OCI-LY7 (cell line): ENCODE measurements at regions not wholly inside any gene's neighbourhood (a gene's known extent, or its start where the extent isn't known, plus 50 kb on each side); places are given as distances from the start of the nearest gene placed in this dataset.

Experiments used
- BruUV-seq: library from RNA; stranded (reverse); fragments of 400-500 nt; replicated peaks from 2 replicates; lab custom pipeline; 2021; lab: Mats Ljungman, UMichigan
- CTCF ChIA-PET: fragments of 300-600 bp; sonication (Branson Sonifier 250); formaldehyde crosslinking; loops from one replicate; lab custom pipeline; 2022; ENCODE audit warnings: antibody characterized with exemption; ENCODE audit not compliant: unreplicated experiment; lab: Charles Lee
- POLR2A ChIA-PET: fragments of 300-600 bp; sonication (Branson Sonifier 250); formaldehyde crosslinking; loops from one replicate; lab custom pipeline; 2022; ENCODE audit warnings: antibody characterized with exemption; lab: Charles Lee
- DNase-seq: peaks from one replicate; pipeline ENCODE4 v3.0.0-alpha.2; 2015; ENCODE audit warnings: low spot score
- H2AFZ ChIP-seq: fragments of 200-600 bp; sonication (generic), shearing (Covaris generic); 2 replicates; pipeline ENCODE4 v1.6.1; 2014; ENCODE audit warnings: mild to moderate bottlenecking, antibody characterized with exemption, low read length, moderate library complexity
- H3K27ac ChIP-seq: fragments of 200-600 bp; sonication (generic); 2 replicates; pipeline ENCODE4 v1.5.1; 2014; ENCODE audit warnings: mixed run types, low read depth, mild to moderate bottlenecking, moderate library complexity, low read length, inconsistent platforms; ENCODE audit not compliant: poor library complexity, severe bottlenecking
- H3K36me3 ChIP-seq: fragments of 200-600 bp; sonication (generic); 2 replicates; pipeline ENCODE4 v1.6.1; 2014; ENCODE audit warnings: mild to moderate bottlenecking, antibody characterized with exemption, low read length, moderate library complexity, mixed read lengths; ENCODE audit not compliant: insufficient read depth
- H3K4me1 ChIP-seq: fragments of 200-600 bp; sonication (generic); 2 replicates; pipeline ENCODE4 v1.5.1; 2014; ENCODE audit warnings: mild to moderate bottlenecking, low read length; ENCODE audit not compliant: insufficient read depth, poor library complexity, severe bottlenecking
- H3K4me2 ChIP-seq: fragments of 200-600 bp; sonication (generic); 2 replicates; pipeline ENCODE4 v1.6.1; 2014; ENCODE audit warnings: mild to moderate bottlenecking, low read length
- H3K4me3 ChIP-seq: fragments of 200-600 bp; sonication (generic); 2 replicates; pipeline ENCODE4 v1.5.1; 2014; ENCODE audit warnings: mild to moderate bottlenecking, low read depth, low read length; ENCODE audit not compliant: poor library complexity, severe bottlenecking
- H3K79me2 ChIP-seq: fragments of 200-600 bp; sonication (generic); 2 replicates; pipeline ENCODE4 v1.6.1; 2016; ENCODE audit warnings: low read depth, mild to moderate bottlenecking, low read length, moderate library complexity, mixed read lengths; ENCODE audit not compliant: insufficient read depth
- H3K9me2 ChIP-seq: fragments of 200-600 bp; sonication (generic); 2 replicates; pipeline ENCODE4 v1.6.1; 2016; ENCODE audit warnings: mild to moderate bottlenecking, low read length, mixed read lengths; ENCODE audit not compliant: insufficient read depth
- H3K9me3 ChIP-seq: fragments of 200-600 bp; sonication (generic); 2 replicates; pipeline ENCODE4 v1.6.1; 2014; ENCODE audit warnings: mild to moderate bottlenecking, mixed run types, low read length, mixed read lengths
- H4K20me1 ChIP-seq: fragments of 200-600 bp; sonication (generic); 2 replicates; pipeline ENCODE4 v1.6.1; 2014; ENCODE audit warnings: mild to moderate bottlenecking, antibody characterized with exemption, low read length, moderate library complexity, mixed read lengths; ENCODE audit not compliant: insufficient read depth
- CTCF ChIP-seq: fragments of 200-600 bp; sonication (generic); conservative IDR thresholded peaks from 2 replicates; pipeline ENCODE4 v1.5.1; 2014; ENCODE audit warnings: mild to moderate bottlenecking, antibody characterized with exemption, low read length, moderate library complexity, mixed read lengths
- EZH2phosphoT487 ChIP-seq: fragments of 200-600 bp; sonication (generic); IDR thresholded peaks from 2 replicates; pipeline ENCODE4 v1.6.1; 2018; ENCODE audit warnings: low read depth, borderline replicate concordance, mild to moderate bottlenecking, mixed run types, antibody characterized with exemption, low read length, moderate library complexity, mixed read lengths
- intact Hi-C: fragments of 100-400 bp; cut with micrococcal nuclease; formaldehyde crosslinking; loops from one replicate; pipeline ENCODE4 v1.10.0; 2022; ENCODE audit not compliant: unreplicated experiment

- TF ChIP-seq CTCF (no peak), EZH2phosphoT487 (no peak)
- BruUV-seq, result no TSS peak
Measured at GRCh38 chr17:69634844-69635243, 220.3 kb downstream of the MAP2K6 start.

GRCh38 chr17:69637446-69638156 lies 223.1 kb downstream of the MAP2K6 start:
- ChIA-PET CTCF (no interaction called here), POLR2A (interaction anchor here (0.6 to 1.7 kb wide), 7 partner anchors 12 to 81 kb away, joined by 3 to 5 read pairs (median 4); no protein-coding TSS in a partner anchor)
- Histone ChIP-seq H3K9me3 (no peaks in the 10 kb centered on the region), H3K36me3 (no peaks in the 10 kb centered on the region), H3K4me3 (no peak overlapping the region), H3K9me2 (no peaks in the 10 kb centered on the region), H4K20me1 (no peaks in the 10 kb centered on the region), H3K4me1 (no peaks in the 10 kb centered on the region), H2AFZ (no peak overlapping the region), H3K27ac (no peak overlapping the region), H3K4me2 (no peak overlapping the region), H3K79me2 (no peaks in the 10 kb centered on the region)
- no peak for DNase-seq
- no TSS peak for BruUV-seq
- intact Hi-C loops, result loop anchor here (1.0 kb wide), 1 partner anchor 35 kb away; no protein-coding TSS in a partner anchor
- no peak for TF ChIP-seq CTCF
- TF ChIP-seq EZH2phosphoT487, result no peak

More at GRCh38 chr17:69634844-69635243, 220.3 kb downstream of the MAP2K6 start:
- H3K9me2 ChIP-seq, result no peaks in the 10 kb centered on the region
- POLR2A ChIA-PET, result interaction anchor here (0.7 kb wide), 1 partner anchor 49 kb away, joined by 3 read pairs; no protein-coding TSS in a partner anchor
- H3K79me2 ChIP-seq, result no peaks in the 10 kb centered on the region
- H2AFZ ChIP-seq, result no peak overlapping the region
- no peaks in the 10 kb centered on the region for H4K20me1 ChIP-seq
- no peak overlapping the region for H3K4me2 ChIP-seq
- CTCF ChIA-PET, result no interaction called here
- H3K4me3 ChIP-seq, result no peak overlapping the region
- intact Hi-C loops, result no loop called here
- no peaks in the 10 kb centered on the region for H3K4me1 ChIP-seq
- DNase-seq, result no peak
- H3K36me3 ChIP-seq, result no peaks in the 10 kb centered on the region
- no peak overlapping the region for H3K27ac ChIP-seq
- H3K9me3 ChIP-seq, result no peaks in the 10 kb centered on the region

GRCh38 chr17:69639096-69639495 lies 224.6 kb downstream of the MAP2K6 start:
- no peaks in the 10 kb centered on the region for H3K4me1 ChIP-seq
- DNase-seq, result no peak
- H3K27ac ChIP-seq, result no peak overlapping the region
- H3K9me2 ChIP-seq, result no peaks in the 10 kb centered on the region
- no peak overlapping the region for H2AFZ ChIP-seq
- ChIA-PET POLR2A (interaction anchor here (0.6 kb wide), 1 partner anchor 214 kb away, joined by 3 read pairs; no protein-coding TSS in a partner anchor), CTCF (no interaction called here)
- H4K20me1 ChIP-seq, result no peaks in the 10 kb centered on the region
- H3K79me2 ChIP-seq, result no peaks in the 10 kb centered on the region
- H3K4me3 ChIP-seq, result no peak overlapping the region
- BruUV-seq, result no TSS peak
- H3K36me3 ChIP-seq, result no peaks in the 10 kb centered on the region
- no peak overlapping the region for H3K4me2 ChIP-seq
- TF ChIP-seq CTCF (no peak), EZH2phosphoT487 (no peak)
- H3K9me3 ChIP-seq, result no peaks in the 10 kb centered on the region
- intact Hi-C loops, result no loop called here
